ENCODE measurements at regions not wholly inside any gene's neighbourhood (a gene's known extent, or its start where the extent isn't known, plus 50 kb on each side); places are given as distances from the start of the nearest gene placed in this dataset.

DNA sequence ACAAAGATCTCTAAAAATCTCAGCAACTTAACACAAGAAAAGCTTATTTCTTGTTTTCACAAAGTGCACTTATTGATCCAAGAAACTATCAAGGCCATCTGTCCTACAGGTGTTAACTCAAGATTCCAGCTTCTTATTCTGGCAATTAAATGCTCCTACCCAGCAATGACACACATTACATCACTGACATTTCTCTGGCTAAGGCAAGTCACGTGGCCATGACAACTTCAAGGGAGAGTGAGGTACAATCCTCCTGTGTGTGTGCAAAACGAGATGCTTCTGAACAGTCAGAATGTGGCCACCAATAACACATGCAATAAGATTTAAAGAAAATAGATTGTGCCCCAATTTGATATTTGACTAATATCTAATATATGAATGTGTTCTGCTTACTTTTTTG, 169.3 kb upstream of the BTBD3 start:
- ChIA-PET POLR2A (no interaction called here), CTCF (ENCODE audit: low intra/inter-chr PET ratio, low total read pairs) (no interaction called here)
- ATAC-seq (no peak), DNase-seq (ENCODE audit: low spot score) (no peak), FAIRE-seq (no peak)
- WGBS (ENCODE audit: low lambda C conversion rate), result 0% methylated on average over 2 of the region's 2 CpGs
- no peak overlapping the region for H2AFZ ChIP-seq (ENCODE audit: low read length)
- no peaks in the 10 kb centered on the region for H3K36me3 ChIP-seq (replicated peaks in 1 of 2; ENCODE audit: control insufficient read depth in 1 of 2, insufficient read depth in 2 of 2, low read length in 2 of 2)
- H4K20me1 ChIP-seq (ENCODE audit: insufficient read depth, low read length), result no peaks in the 10 kb centered on the region
- no peaks in the 10 kb centered on the region for H3K79me2 ChIP-seq (ENCODE audit: insufficient read depth, low read length)
- H3K9ac ChIP-seq (ENCODE audit: insufficient read depth, low read depth, low read length), result no peak overlapping the region
- H3K4me3 ChIP-seq (replicated peaks in 1 of 3; ENCODE audit: insufficient read depth in 1 of 3, low read depth in 2 of 3, low read length in 3 of 3), result no peak overlapping the region
- no peaks in the 10 kb centered on the region for H3K4me1 ChIP-seq (ENCODE audit: insufficient read depth, low read length)
- no peaks in the 10 kb centered on the region for H3K27me3 ChIP-seq (ENCODE audit: control insufficient read depth in 1 of 2, insufficient read depth in 2 of 2, low read length in 2 of 2)
- no peak overlapping the region for H3K27ac ChIP-seq (ENCODE audit: extremely low read length, insufficient read depth, low read length)
- intact Hi-C loops (cut with micrococcal nuclease; ENCODE audit: unreplicated experiment), result no loop called here
- BruUV-seq (replicated peaks), result no TSS peak
- in situ Hi-C loops (cut with HindIII; ENCODE audit: extremely low pct_ligation_motif_present, low pct_unique_long_range_greater_than_20kb), result no loop called here
- TF ChIP-seq ZNF788 (CRISPR knock-in tag; IDR thresholded peaks at IDR 0.05; ENCODE audit: borderline replicate concordance) (no peak), ZNF749 (CRISPR knock-in tag; IDR thresholded peaks at IDR 0.05; ENCODE audit: borderline replicate concordance) (no peak), PAWR (CRISPR knock-in tag; IDR thresholded peaks at IDR 0.05; ENCODE audit: borderline replicate concordance) (no peak), SMARCC2 (IDR thresholded peaks at IDR 0.05) (no peak), ZNF7 (CRISPR knock-in tag; IDR thresholded peaks at IDR 0.05) (no peak), TBP (CRISPR knock-in tag; IDR thresholded peaks at IDR 0.05) (no peak), RAD51 (IDR thresholded peaks at IDR 0.05; ENCODE audit: borderline replicate concordance) (peak; percentile 13; the same call in 1 of the 2 replicates), FOXO1 (CRISPR knock-in tag; IDR thresholded peaks at IDR 0.05) (no peak)
- TF ChIP-seq, protein P1, sequence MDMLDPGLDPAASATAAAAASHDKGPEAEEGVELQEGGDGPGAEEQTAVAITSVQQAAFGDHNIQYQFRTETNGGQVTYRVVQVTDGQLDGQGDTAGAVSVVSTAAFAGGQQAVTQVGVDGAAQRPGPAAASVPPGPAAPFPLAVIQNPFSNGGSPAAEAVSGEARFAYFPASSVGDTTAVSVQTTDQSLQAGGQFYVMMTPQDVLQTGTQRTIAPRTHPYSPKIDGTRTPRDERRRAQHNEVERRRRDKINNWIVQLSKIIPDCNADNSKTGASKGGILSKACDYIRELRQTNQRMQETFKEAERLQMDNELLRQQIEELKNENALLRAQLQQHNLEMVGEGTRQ (IDR thresholded peaks at IDR 0.05; ENCODE audit: low read depth, low read length), result 0 out of 2 replicates have a peak, but pooled peaks have one; percentile 16
- TF ChIP-seq, protein P1 (CRISPR knock-in tag; IDR thresholded peaks at IDR 0.05; ENCODE audit: borderline replicate concordance), result no peak
- TF ChIP-seq, protein P2, sequence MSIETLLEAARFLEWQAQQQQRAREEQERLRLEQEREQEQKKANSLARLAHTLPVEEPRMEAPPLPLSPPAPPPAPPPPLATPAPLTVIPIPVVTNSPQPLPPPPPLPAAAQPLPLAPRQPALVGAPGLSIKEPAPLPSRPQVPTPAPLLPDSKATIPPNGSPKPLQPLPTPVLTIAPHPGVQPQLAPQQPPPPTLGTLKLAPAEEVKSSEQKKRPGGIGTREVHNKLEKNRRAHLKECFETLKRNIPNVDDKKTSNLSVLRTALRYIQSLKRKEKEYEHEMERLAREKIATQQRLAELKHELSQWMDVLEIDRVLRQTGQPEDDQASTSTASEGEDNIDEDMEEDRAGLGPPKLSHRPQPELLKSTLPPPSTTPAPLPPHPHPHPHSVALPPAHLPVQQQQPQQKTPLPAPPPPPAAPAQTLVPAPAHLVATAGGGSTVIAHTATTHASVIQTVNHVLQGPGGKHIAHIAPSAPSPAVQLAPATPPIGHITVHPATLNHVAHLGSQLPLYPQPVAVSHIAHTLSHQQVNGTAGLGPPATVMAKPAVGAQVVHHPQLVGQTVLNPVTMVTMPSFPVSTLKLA (IDR thresholded peaks at IDR 0.05), result no peak
- TF ChIP-seq, protein P3, sequence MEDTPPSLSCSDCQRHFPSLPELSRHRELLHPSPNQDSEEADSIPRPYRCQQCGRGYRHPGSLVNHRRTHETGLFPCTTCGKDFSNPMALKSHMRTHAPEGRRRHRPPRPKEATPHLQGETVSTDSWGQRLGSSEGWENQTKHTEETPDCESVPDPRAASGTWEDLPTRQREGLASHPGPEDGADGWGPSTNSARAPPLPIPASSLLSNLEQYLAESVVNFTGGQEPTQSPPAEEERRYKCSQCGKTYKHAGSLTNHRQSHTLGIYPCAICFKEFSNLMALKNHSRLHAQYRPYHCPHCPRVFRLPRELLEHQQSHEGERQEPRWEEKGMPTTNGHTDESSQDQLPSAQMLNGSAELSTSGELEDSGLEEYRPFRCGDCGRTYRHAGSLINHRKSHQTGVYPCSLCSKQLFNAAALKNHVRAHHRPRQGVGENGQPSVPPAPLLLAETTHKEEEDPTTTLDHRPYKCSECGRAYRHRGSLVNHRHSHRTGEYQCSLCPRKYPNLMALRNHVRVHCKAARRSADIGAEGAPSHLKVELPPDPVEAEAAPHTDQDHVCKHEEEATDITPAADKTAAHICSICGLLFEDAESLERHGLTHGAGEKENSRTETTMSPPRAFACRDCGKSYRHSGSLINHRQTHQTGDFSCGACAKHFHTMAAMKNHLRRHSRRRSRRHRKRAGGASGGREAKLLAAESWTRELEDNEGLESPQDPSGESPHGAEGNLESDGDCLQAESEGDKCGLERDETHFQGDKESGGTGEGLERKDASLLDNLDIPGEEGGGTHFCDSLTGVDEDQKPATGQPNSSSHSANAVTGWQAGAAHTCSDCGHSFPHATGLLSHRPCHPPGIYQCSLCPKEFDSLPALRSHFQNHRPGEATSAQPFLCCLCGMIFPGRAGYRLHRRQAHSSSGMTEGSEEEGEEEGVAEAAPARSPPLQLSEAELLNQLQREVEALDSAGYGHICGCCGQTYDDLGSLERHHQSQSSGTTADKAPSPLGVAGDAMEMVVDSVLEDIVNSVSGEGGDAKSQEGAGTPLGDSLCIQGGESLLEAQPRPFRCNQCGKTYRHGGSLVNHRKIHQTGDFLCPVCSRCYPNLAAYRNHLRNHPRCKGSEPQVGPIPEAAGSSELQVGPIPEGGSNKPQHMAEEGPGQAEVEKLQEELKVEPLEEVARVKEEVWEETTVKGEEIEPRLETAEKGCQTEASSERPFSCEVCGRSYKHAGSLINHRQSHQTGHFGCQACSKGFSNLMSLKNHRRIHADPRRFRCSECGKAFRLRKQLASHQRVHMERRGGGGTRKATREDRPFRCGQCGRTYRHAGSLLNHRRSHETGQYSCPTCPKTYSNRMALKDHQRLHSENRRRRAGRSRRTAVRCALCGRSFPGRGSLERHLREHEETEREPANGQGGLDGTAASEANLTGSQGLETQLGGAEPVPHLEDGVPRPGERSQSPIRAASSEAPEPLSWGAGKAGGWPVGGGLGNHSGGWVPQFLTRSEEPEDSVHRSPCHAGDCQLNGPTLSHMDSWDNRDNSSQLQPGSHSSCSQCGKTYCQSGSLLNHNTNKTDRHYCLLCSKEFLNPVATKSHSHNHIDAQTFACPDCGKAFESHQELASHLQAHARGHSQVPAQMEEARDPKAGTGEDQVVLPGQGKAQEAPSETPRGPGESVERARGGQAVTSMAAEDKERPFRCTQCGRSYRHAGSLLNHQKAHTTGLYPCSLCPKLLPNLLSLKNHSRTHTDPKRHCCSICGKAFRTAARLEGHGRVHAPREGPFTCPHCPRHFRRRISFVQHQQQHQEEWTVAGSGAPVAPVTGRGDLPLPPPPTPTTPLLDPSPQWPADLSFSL (CRISPR knock-in tag; IDR thresholded peaks at IDR 0.05), result no peak
- TF ChIP-seq, protein P4, sequence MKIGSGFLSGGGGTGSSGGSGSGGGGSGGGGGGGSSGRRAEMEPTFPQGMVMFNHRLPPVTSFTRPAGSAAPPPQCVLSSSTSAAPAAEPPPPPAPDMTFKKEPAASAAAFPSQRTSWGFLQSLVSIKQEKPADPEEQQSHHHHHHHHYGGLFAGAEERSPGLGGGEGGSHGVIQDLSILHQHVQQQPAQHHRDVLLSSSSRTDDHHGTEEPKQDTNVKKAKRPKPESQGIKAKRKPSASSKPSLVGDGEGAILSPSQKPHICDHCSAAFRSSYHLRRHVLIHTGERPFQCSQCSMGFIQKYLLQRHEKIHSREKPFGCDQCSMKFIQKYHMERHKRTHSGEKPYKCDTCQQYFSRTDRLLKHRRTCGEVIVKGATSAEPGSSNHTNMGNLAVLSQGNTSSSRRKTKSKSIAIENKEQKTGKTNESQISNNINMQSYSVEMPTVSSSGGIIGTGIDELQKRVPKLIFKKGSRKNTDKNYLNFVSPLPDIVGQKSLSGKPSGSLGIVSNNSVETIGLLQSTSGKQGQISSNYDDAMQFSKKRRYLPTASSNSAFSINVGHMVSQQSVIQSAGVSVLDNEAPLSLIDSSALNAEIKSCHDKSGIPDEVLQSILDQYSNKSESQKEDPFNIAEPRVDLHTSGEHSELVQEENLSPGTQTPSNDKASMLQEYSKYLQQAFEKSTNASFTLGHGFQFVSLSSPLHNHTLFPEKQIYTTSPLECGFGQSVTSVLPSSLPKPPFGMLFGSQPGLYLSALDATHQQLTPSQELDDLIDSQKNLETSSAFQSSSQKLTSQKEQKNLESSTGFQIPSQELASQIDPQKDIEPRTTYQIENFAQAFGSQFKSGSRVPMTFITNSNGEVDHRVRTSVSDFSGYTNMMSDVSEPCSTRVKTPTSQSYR (CRISPR knock-in tag; IDR thresholded peaks at IDR 0.05; ENCODE audit: borderline replicate concordance), result no peak
- no peak overlapping the region for H3K4me2 ChIP-seq (ENCODE audit: low read depth, low read length)
- peaks cover 7% of the 10 kb centered on the region; the same call in 1 of the 2 replicates for H3K9me3 ChIP-seq (ENCODE audit: low read length)
